ENCODE measurements at regions not wholly inside any gene's neighbourhood (a gene's known extent, or its start where the extent isn't known, plus 50 kb on each side); places are given as distances from the start of the nearest gene placed in this dataset.

DNA sequence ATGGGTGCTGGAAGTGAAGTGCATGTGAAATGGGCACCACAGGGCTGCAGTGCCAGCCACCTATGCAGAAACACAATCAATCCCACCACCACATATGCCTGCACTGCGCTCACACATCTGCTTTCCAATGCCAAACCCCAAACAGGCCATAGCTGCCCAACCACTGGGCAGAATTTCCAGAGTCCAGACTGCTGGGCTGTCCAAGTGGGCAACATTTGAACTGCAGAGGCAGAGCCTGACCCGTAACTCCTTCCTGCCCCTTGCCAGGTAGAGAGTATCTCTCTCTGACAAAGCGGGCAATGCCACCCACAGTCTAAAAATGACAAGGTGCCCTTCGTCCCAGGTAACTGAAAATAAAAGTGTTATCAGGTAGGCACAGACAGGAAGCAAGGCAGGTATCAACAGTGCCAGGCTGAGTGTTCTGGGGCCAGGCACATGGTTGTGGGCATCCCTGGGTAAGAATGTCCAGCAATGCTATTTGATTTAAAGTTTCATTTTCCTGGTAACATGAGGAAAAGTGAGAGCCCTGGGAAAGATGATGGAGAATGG is 79.5 kb downstream of the FOXA2 start:
- TF ChIP-seq, protein P1, sequence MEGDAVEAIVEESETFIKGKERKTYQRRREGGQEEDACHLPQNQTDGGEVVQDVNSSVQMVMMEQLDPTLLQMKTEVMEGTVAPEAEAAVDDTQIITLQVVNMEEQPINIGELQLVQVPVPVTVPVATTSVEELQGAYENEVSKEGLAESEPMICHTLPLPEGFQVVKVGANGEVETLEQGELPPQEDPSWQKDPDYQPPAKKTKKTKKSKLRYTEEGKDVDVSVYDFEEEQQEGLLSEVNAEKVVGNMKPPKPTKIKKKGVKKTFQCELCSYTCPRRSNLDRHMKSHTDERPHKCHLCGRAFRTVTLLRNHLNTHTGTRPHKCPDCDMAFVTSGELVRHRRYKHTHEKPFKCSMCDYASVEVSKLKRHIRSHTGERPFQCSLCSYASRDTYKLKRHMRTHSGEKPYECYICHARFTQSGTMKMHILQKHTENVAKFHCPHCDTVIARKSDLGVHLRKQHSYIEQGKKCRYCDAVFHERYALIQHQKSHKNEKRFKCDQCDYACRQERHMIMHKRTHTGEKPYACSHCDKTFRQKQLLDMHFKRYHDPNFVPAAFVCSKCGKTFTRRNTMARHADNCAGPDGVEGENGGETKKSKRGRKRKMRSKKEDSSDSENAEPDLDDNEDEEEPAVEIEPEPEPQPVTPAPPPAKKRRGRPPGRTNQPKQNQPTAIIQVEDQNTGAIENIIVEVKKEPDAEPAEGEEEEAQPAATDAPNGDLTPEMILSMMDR (conservative IDR thresholded peaks at IDR 0.05; ENCODE audit: low read depth, low read length), result no peak
- no peak overlapping the region for H3K4me3 ChIP-seq (ENCODE audit: low read depth, low read length)

DNA sequence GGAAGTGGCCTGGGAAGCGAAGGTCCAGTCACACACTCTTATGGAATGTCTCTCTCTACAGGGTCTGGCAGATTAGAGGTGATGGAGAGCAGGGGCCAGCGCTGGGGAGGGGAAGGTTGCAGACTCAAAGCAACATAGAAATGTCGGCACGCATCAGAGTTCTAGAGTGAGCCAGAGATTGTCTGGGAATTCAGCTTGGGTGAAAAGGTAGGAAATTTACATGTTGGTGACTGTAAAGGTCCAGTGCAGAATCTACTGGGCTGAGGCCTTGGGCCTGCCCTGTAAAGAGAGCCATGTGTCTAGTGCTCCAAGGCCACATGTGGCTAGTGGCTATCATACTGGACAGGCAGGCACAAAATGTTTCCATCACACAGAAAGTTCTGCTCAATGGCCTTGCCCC is 80.8 kb downstream of the FOXA2 start:
- no peak overlapping the region for H3K4me3 ChIP-seq (ENCODE audit: low read depth, low read length)
- DNase-seq (ENCODE audit: low read depth), result no peak
- TF ChIP-seq, protein P1 (conservative IDR thresholded peaks at IDR 0.05; ENCODE audit: low read depth, low read length), result no peak

More for the DNA sequence above, 79.5 kb downstream of the FOXA2 start:
- no peak for DNase-seq (ENCODE audit: low read depth)

DNA sequence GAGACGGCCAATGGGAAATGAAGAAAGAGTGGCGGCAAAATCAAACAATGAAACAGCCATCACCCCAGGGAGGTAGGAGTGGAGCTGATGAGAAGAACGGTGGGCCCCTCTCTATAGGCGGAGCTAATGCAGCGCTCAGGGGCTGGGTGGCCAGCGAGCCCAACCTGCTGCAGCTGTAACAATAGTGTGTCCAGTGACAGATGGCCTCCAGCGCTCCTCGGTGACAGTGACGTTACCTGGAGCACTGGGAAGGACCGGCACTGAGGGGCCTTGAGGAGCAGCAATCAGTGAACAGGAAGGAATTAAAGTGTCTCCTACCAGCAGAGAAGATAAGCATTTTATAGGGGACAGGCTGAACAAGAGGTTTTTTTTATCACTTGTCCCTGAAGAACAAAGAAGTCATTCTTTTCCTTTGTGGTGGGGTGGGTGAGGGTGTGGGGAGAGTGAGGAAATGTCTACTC is 81.6 kb downstream of the FOXA2 start:
- TF ChIP-seq, protein P1 (conservative IDR thresholded peaks at IDR 0.05; ENCODE audit: low read depth, low read length), result no peak

DNA sequence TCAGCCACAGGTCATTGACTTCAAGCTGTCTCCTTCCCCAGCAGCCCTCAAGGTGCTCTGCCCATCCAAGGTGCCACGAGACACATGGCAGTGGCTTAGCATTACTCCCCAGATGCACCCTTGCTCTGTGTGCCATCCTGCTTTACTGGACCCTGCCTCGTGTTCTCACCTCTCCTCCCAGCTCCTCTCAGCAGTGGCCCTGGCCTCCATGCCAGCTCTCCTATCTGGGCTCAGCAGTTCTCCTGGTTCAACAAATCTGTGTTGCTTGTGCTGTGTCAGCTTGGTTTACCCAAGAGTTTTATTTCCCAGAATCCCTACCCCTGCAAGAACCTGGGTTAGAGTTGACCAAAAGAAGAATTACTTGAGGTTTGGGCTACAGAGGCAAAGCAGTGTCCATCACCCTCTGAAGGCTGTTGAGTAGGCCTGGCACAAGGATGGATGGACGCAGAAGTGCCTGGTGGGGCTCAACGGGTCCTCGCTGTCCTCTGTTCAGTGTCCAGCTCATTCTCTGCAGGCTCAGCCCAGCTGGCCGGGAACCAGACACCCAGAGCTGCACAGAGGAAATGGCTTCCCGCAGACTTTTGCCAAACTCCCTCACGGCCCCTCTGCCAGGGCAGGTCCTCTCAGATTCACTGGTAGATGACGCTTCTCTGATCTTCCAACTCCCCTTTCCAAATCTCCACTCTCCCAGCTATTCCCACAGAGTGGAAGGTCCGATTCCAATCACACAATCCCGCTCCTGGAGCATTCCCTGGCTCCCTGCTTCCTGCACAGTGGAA is 82.6 kb downstream of the FOXA2 start:
- H3K4me3 ChIP-seq (ENCODE audit: low read depth, low read length), result no peak overlapping the region
- TF ChIP-seq, protein P1 (conservative IDR thresholded peaks at IDR 0.05; ENCODE audit: low read depth, low read length), result no peak
- DNase-seq (ENCODE audit: low read depth), result no peak

More for the DNA sequence above, 81.6 kb downstream of the FOXA2 start:
- no peak overlapping the region for H3K4me3 ChIP-seq (ENCODE audit: low read depth, low read length)
- DNase-seq (ENCODE audit: low read depth), result no peak

DNA sequence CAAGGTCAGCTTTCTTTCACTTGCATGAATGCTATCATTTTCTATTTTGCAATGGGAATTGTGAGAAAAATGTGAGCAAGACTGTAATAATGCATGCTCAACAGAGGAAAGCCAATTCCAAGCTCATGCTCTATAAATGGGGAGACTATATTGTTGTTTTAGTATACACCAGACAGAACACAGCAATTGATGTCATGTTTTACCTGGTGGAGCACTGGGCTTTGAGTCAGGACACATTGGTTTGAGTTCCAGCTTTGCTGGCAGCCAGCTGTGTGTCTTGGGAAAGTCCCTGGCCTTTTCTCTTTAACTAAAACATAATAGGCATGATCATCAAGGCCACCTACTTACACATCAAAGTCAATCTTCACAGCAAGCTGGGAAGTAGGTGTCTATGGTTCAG is 83.3 kb downstream of the FOXA2 start:
- DNase-seq (ENCODE audit: low read depth), result no peak

DNA sequence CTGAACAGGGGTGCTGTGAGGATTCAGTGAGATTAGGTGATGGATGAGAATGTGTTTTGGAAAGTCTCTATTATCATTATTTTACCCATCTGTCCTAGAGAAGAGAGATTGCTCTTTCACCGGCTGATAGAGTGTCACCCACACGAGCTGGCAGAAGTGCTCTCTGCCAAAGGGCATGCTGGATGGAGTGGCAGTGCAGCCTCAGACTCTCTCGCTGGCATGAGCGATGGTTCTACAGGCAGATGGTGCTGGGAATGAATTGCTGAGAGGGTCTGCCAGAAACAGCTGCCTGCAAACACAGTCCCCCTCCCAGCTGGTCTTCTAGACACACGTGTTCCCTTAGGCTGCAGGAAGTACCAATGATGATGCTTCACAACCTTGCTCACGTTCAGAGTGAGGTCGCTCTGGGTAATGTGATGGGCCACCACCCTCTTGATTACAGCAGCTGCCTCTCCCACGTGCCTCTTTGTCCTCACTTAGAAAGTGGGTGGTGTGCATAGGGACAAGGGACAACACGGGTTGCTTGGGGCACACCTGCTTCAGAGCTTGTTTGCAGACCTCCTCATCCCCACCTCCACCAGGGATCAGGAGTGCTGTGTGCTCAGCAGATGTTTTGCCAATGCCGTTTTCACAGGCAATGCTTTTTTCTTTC is 84.7 kb downstream of the FOXA2 start:
- DNase-seq (ENCODE audit: low read depth), result no peak
- TF ChIP-seq, protein P1 (conservative IDR thresholded peaks at IDR 0.05; ENCODE audit: low read depth, low read length), result no peak
- H3K4me3 ChIP-seq (ENCODE audit: low read depth, low read length), result no peak overlapping the region

More for the DNA sequence above, 83.3 kb downstream of the FOXA2 start:
- TF ChIP-seq, protein P1 (conservative IDR thresholded peaks at IDR 0.05; ENCODE audit: low read depth, low read length), result no peak
- H3K4me3 ChIP-seq (ENCODE audit: low read depth, low read length), result no peak overlapping the region
